Endothelial cell of umbilical vein (primary cell): ENCODE measurements at regions not wholly inside any gene's neighbourhood (a gene's known extent, or its start where the extent isn't known, plus 50 kb on each side); places are given as distances from the start of the nearest gene placed in this dataset.

Experiments
- BruUV-seq: library from RNA; stranded (reverse); fragments of 400-500 nt; replicated peaks from 2 replicates; lab custom pipeline; 2021; lab: Mats Ljungman, UMichigan
- CTCF ChIA-PET: fragments of 300-600, 350-600 bp; sonication (Branson Sonifier 250); formaldehyde crosslinking; loops from one replicate; lab custom pipeline; 2021; ENCODE audit warnings: antibody characterized with exemption, inconsistent platforms; lab: Charles Lee
- POLR2A ChIA-PET: fragments of 300-600, 350-600 bp; sonication (Branson Sonifier 250); formaldehyde crosslinking; loops from one replicate; lab custom pipeline; 2021; ENCODE audit warnings: antibody characterized with exemption, inconsistent platforms; lab: Charles Lee
- DNase-seq: peaks from one replicate; pipeline ENCODE4 v3.0.0-alpha.2; 2011; ENCODE audit warnings: low read depth, low spot score
- FAIRE-seq: peaks from 2 replicates; lab custom pipeline; 2011; peaks lifted over from hg19 to GRCh38; lab: Jason Lieb, UNC
- H2AFZ ChIP-seq: 2 replicates; pipeline ENCODE4 v1.6.0; 2012; ENCODE audit warnings: low read depth, low read length, control low read depth, inconsistent platforms
- H3K27ac ChIP-seq: 2 replicates; pipeline ENCODE4 v1.5.1; 2011; ENCODE audit warnings: low read depth, mild to moderate bottlenecking, control low read depth, low read length, moderate library complexity; ENCODE audit not compliant: insufficient read depth
- H3K27me3 ChIP-seq, 2 experiments: 2 replicates each; pipeline versions ENCODE4 v1.6.0 to v1.6.1; 2011; ENCODE audit warnings: low read length in 2 of 2, mixed read lengths in 1 of 2; ENCODE audit not compliant: control insufficient read depth in 2 of 2, insufficient read depth in 2 of 2
- H3K36me3 ChIP-seq, 2 experiments: 2 replicates in 1 of 2; 3 replicates in 1 of 2; pipeline ENCODE4 v1.5.1; 2011; ENCODE audit warnings: low read length in 2 of 2, mild to moderate bottlenecking in 1 of 2, moderate library complexity in 1 of 2; ENCODE audit not compliant: control insufficient read depth in 2 of 2, insufficient read depth in 2 of 2; ENCODE audit errors: extremely low read depth in 1 of 2
- H3K4me1 ChIP-seq: 3 replicates; pipeline ENCODE4 v1.5.1; 2011; ENCODE audit warnings: mild to moderate bottlenecking, low read length; ENCODE audit not compliant: control insufficient read depth, insufficient read depth; ENCODE audit errors: extremely low read depth
- H3K4me2 ChIP-seq: 2 replicates; pipeline ENCODE4 v1.6.1; 2011; ENCODE audit warnings: low read length, control low read depth, mixed read lengths; ENCODE audit not compliant: insufficient read depth
- H3K4me3 ChIP-seq, 3 experiments: fragments of 200-600 bp in 1 of 3; sonication (generic), shearing (Covaris generic) in 1 of 3; replicated peaks in 1 of 3; 2 replicates each; pipeline ENCODE4 v1.5.1; 2011 to 2016; ENCODE audit warnings: control low read depth in 3 of 3, low read length in 3 of 3, mild to moderate bottlenecking in 2 of 3, inconsistent platforms in 1 of 3, low read depth in 1 of 3, moderate library complexity in 1 of 3; ENCODE audit not compliant: insufficient read depth in 1 of 3
- H3K79me2 ChIP-seq: 2 replicates; pipeline ENCODE4 v1.6.0; 2012; ENCODE audit warnings: low read length, inconsistent platforms; ENCODE audit not compliant: control insufficient read depth, insufficient read depth
- H3K9ac ChIP-seq: replicated peaks from 2 replicates; pipeline ENCODE3; 2011; ENCODE audit warnings: low read length, control low read depth; ENCODE audit not compliant: insufficient read depth; ENCODE audit errors: extremely low read depth
- H3K9me1 ChIP-seq: replicated peaks from 3 replicates; pipeline ENCODE4 v1.6.0; 2011; ENCODE audit warnings: mild to moderate bottlenecking, low read length; ENCODE audit not compliant: control insufficient read depth, insufficient read depth; ENCODE audit errors: extremely low read depth
- H3K9me3 ChIP-seq: replicated peaks from 2 replicates; pipeline ENCODE4 v1.5.1; 2012; ENCODE audit warnings: low read length, inconsistent platforms; ENCODE audit not compliant: control insufficient read depth, insufficient read depth
- H4K20me1 ChIP-seq: replicated peaks from 2 replicates; pipeline ENCODE3; 2011; ENCODE audit warnings: mild to moderate bottlenecking, low read length; ENCODE audit not compliant: control insufficient read depth, insufficient read depth; ENCODE audit errors: extremely low read depth
- EZH2 ChIP-seq: IDR thresholded peaks from 2 replicates; pipeline ENCODE4 v1.6.1; 2012; ENCODE audit warnings: borderline replicate concordance, low read depth, mild to moderate bottlenecking, moderate library complexity, low read length, inconsistent platforms; ENCODE audit not compliant: severe bottlenecking
- FOS ChIP-seq: IDR thresholded peaks from 2 replicates; pipeline ENCODE4 v1.6.1; 2011; ENCODE audit warnings: mild to moderate bottlenecking, low read length, moderate library complexity, borderline replicate concordance; ENCODE audit not compliant: insufficient read depth
- GATA2 ChIP-seq: IDR thresholded peaks from 2 replicates; pipeline ENCODE4 v1.7.0; 2011; ENCODE audit warnings: low read depth, mild to moderate bottlenecking, moderate library complexity, mixed read lengths, low read length; ENCODE audit not compliant: insufficient read length, insufficient read depth
- JUN ChIP-seq: IDR thresholded peaks from 2 replicates; pipeline ENCODE4 v1.6.1; 2011; ENCODE audit warnings: borderline replicate concordance, low read depth; ENCODE audit not compliant: insufficient read length, insufficient read depth
- MYC ChIP-seq: IDR thresholded peaks from one replicate; pipeline ENCODE4 v1.6.1; 2011; ENCODE audit warnings: mild to moderate bottlenecking, low read depth, low read length
- POLR2A ChIP-seq: IDR thresholded peaks from 2 replicates; pipeline ENCODE4 v1.6.1; 2012; ENCODE audit warnings: low read depth, mild to moderate bottlenecking, control low read depth, low read length
- POLR2AphosphoS5 ChIP-seq: IDR thresholded peaks from 2 replicates; pipeline ENCODE4 v1.6.1; 2012; ENCODE audit warnings: low read depth, mild to moderate bottlenecking, control low read depth, low read length, moderate library complexity; ENCODE audit not compliant: insufficient read depth
- dilution Hi-C: fragments of 300-500 bp; cut with MboI; formaldehyde crosslinking; loops from one replicate; pipeline ENCODE4 v1.15.0; 2019; ENCODE audit warnings: low sequenced_read_pairs; ENCODE audit not compliant: extremely low pct_ligation_motif_present
- intact Hi-C: fragments of 100-400 bp; cut with micrococcal nuclease; formaldehyde crosslinking; loops from one replicate; pipeline ENCODE4 v1.10.0; 2022
- TF ChIP-seq, protein P1 (sequence below): IDR thresholded peaks from 2 replicates; pipeline ENCODE4 v1.6.1; 2011; ENCODE audit not compliant: insufficient read depth, insufficient read length
- TF ChIP-seq, protein P2 (sequence below), 2 donors: IDR thresholded peaks; 1 replicate in 1 of 2; 2 replicates in 1 of 2; pipeline ENCODE4 v1.5.1; 2011; ENCODE audit warnings: low read length in 2 of 2, mild to moderate bottlenecking in 2 of 2, moderate library complexity in 2 of 2, control low read depth in 1 of 2, inconsistent platforms in 1 of 2, low read depth in 1 of 2; ENCODE audit not compliant: insufficient read depth in 1 of 2; ENCODE audit errors: extremely low read depth in 1 of 2

DNA sequence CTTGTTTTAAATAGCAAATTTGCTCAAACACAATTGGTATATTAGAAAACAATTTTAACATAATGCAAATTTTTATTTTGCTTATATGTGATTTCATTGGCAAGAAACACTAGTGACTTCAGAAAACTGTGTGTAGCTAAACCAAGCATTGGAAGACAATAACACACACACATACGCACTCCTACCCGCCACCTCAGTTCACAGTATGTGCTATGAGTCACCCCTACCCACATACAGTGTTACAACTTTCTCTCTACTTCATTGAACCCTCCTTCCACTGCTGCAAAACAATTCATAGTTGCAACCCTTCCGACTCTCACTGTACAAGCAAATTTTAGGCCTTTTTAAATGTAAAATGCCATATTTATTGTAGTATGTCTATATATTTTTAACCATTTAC, 119.9 kb upstream of the THSD7A start:
- DNase-seq: no peak
- Histone ChIP-seq H3K4me3 (no peak overlapping the region), H3K4me1 (no peaks in the 10 kb centered on the region), H4K20me1 (no peaks in the 10 kb centered on the region), H3K9me1 (no peaks in the 10 kb centered on the region), H2AFZ (no peak overlapping the region), H3K4me2 (no peak overlapping the region), H3K9ac (no peak overlapping the region), H3K79me2 (no peaks in the 10 kb centered on the region), H3K9me3 (no peaks in the 10 kb centered on the region), H3K36me3 (no peaks in the 10 kb centered on the region), H3K27ac (no peak overlapping the region), H3K27me3 (no peaks in the 10 kb centered on the region)
- no peak for FAIRE-seq
- ChIA-PET CTCF (no interaction called here), POLR2A (no interaction called here)
- intact Hi-C loops (no loop called here), dilution Hi-C loops (no loop called here)
- BruUV-seq: no TSS peak
- TF ChIP-seq GATA2 (no peak), JUN (no peak), MYC (no peak), POLR2A (no peak), POLR2AphosphoS5 (no peak), EZH2 (no peak), FOS (no peak)
- TF ChIP-seq, protein P1, sequence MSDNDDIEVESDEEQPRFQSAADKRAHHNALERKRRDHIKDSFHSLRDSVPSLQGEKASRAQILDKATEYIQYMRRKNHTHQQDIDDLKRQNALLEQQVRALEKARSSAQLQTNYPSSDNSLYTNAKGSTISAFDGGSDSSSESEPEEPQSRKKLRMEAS: no peak
- TF ChIP-seq, protein P2, sequence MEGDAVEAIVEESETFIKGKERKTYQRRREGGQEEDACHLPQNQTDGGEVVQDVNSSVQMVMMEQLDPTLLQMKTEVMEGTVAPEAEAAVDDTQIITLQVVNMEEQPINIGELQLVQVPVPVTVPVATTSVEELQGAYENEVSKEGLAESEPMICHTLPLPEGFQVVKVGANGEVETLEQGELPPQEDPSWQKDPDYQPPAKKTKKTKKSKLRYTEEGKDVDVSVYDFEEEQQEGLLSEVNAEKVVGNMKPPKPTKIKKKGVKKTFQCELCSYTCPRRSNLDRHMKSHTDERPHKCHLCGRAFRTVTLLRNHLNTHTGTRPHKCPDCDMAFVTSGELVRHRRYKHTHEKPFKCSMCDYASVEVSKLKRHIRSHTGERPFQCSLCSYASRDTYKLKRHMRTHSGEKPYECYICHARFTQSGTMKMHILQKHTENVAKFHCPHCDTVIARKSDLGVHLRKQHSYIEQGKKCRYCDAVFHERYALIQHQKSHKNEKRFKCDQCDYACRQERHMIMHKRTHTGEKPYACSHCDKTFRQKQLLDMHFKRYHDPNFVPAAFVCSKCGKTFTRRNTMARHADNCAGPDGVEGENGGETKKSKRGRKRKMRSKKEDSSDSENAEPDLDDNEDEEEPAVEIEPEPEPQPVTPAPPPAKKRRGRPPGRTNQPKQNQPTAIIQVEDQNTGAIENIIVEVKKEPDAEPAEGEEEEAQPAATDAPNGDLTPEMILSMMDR (IDR thresholded peaks at IDR 0.05; ENCODE audit: extremely low read depth in 1 of 2, insufficient read depth in 1 of 2, low read depth in 1 of 2, low read length in 2 of 2): no peak
